T-cell (primary cell): ENCODE measurements at regions not wholly inside any gene's neighbourhood (a gene's known extent, or its start where the extent isn't known, plus 50 kb on each side); places are given as distances from the start of the nearest gene placed in this dataset.

Source experiments
- ATAC-seq, 4 experiments: fragments of 200-7000 bp in 3 of 4; fragments of 150-1000 bp in 1 of 4; cut with Tn5 transposase; replicated peaks in 1 of 4; 1 replicate in 3 of 4; 2 replicates in 1 of 4; pipeline ENCODE4 v1.10.0; 2021; ENCODE audit warnings: moderate library complexity in 3 of 4, mild to moderate bottlenecking in 2 of 4, moderate number of reproducible peaks in 1 of 4
- CTCF ChIA-PET, 2 donors: fragments of 300-600 bp; sonication (Branson Sonifier 250); formaldehyde crosslinking; loops; one replicate each; lab custom pipeline; 2022; ENCODE audit warnings: antibody characterized with exemption in 2 of 2; lab: Charles Lee
- POLR2A ChIA-PET, 2 donors: fragments of 300-600 bp; sonication (Branson Sonifier 250); formaldehyde crosslinking; loops; one replicate each; lab custom pipeline; 2022; ENCODE audit warnings: antibody characterized with exemption in 2 of 2; lab: Charles Lee
- DNase-seq, 35 experiments: peaks; one replicate each; pipeline versions ENCODE4 v3.0.0 to v3.0.0-alpha.2; 2013 to 2023
- H3K27ac ChIP-seq: one replicate; pipeline ENCODE4 v1.5.1; 2013; ENCODE audit warnings: low read length
- H3K27me3 ChIP-seq, 2 experiments: replicated peaks in 1 of 2; 1 replicate in 1 of 2; 2 replicates in 1 of 2; pipeline versions ENCODE4 v1.6.1 to v1.7.0; 2013; ENCODE audit warnings: low read length in 1 of 2, mixed read lengths in 1 of 2; ENCODE audit not compliant: control insufficient read depth in 2 of 2, insufficient read depth in 2 of 2; ENCODE audit errors: extremely low read depth in 1 of 2
- H3K36me3 ChIP-seq, 2 donors: 1 replicate in 1 of 2; 2 replicates in 1 of 2; pipeline versions ENCODE4 v1.6.1 to v1.7.0; 2013; ENCODE audit warnings: low read length in 1 of 2; ENCODE audit not compliant: control insufficient read depth in 2 of 2, insufficient read depth in 1 of 2; ENCODE audit errors: extremely low read depth in 1 of 2
- H3K4me1 ChIP-seq, 2 experiments: 1 replicate in 1 of 2; 2 replicates in 1 of 2; pipeline versions ENCODE4 v1.6.1 to v1.7.0; 2013; ENCODE audit warnings: low read length in 2 of 2, mixed read lengths in 1 of 2; ENCODE audit not compliant: insufficient read depth in 2 of 2, control insufficient read depth in 1 of 2; ENCODE audit errors: extremely low read depth in 1 of 2
- H3K4me3 ChIP-seq, 2 donors: 1 replicate in 1 of 2; 2 replicates in 1 of 2; pipeline versions ENCODE4 v1.5.1 to v1.7.0; 2013; ENCODE audit warnings: mild to moderate bottlenecking in 2 of 2, low read length in 1 of 2, moderate library complexity in 1 of 2; ENCODE audit not compliant: control insufficient read depth in 1 of 2; ENCODE audit errors: extremely low read depth in 1 of 2
- H3K9me3 ChIP-seq: 2 replicates; pipeline ENCODE4 v1.7.0; 2013
- H3K27ac Mint-ChIP-seq, 2 donors: one replicate each; pipeline ENCODE4 v1.8.0; 2020 to 2021; ENCODE audit warnings: mild to moderate bottlenecking in 2 of 2, mixed read lengths in 2 of 2
- H3K27me3 Mint-ChIP-seq, 2 donors: one replicate each; pipeline ENCODE4 v1.8.0; 2021 to 2022; ENCODE audit warnings: mixed read lengths in 2 of 2
- H3K36me3 Mint-ChIP-seq: one replicate; pipeline ENCODE4 v1.8.0; 2021; ENCODE audit warnings: mixed read lengths
- H3K4me1 Mint-ChIP-seq, 3 donors: one replicate each; pipeline ENCODE4 v1.8.0; 2020 to 2022; ENCODE audit warnings: mixed read lengths in 3 of 3, mild to moderate bottlenecking in 1 of 3
- H3K4me3 Mint-ChIP-seq, 3 donors: one replicate each; pipeline ENCODE4 v1.8.0; 2020 to 2022; ENCODE audit warnings: mild to moderate bottlenecking in 3 of 3, mixed read lengths in 3 of 3, moderate library complexity in 3 of 3
- H3K9me3 Mint-ChIP-seq, 3 donors: one replicate each; pipeline ENCODE4 v1.8.0; 2020 to 2022; ENCODE audit warnings: mixed read lengths in 3 of 3
- WGBS: methylation state at CpG from one replicate; pipeline ENCODE4 v1.1.5; 2013; ENCODE audit warnings: missing lambda C conversion rate; ENCODE audit not compliant: insufficient coverage; 5-methylcytosine and 5-hydroxymethylcytosine counted together

DNA sequence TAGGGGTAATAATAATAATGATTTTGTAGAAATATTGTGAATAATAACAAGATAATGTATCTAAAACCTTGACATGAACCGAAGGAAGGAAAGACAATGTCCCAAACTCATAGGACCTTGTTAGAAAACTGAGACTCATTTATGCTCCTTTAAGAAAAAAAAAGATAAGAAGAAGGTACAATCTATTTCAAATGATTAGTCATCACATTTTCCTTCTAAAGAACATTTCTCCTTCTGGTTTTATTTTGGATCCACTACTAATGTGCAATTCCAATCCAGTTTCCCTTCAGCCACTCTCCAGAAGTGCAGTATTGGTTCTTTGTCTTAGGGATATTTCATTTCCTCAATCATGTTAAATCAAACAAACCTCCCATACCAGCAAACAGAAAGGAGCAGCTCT lies 526.7 kb downstream of the FUT8 start:
- ChIA-PET POLR2A (no interaction called here), CTCF (interaction anchor here in 1 of 2 donors (1.2 kb wide), 1 partner anchor 116 kb away, joined by 3 read pairs; no protein-coding TSS in a partner anchor)
- Mint-ChIP-seq H3K27me3 (no peaks in the 10 kb centered on the region), H3K36me3 (peaks cover 3% of the 10 kb centered on the region), H3K4me1 (peaks cover 52 to 82% (median 75%) of the 10 kb centered on the region in 3 donors), H3K9me3 (no peaks in the 10 kb centered on the region), H3K27ac (peak overlapping the region in 1 of 2 donors; percentile 9), H3K4me3 (no peak overlapping the region)
- Histone ChIP-seq H3K4me1 (peaks cover 13 to 37% of the 10 kb centered on the region in 2 experiments), H3K27me3 (no peaks in the 10 kb centered on the region), H3K9me3 (no peaks in the 10 kb centered on the region), H3K36me3 (no peaks in the 10 kb centered on the region), H3K4me3 (no peak overlapping the region), H3K27ac (no peak overlapping the region)
- WGBS: no CpG with 5 or more reads among the region's 1 CpG
- ATAC-seq: no peak
- no peak for DNase-seq

DNA sequence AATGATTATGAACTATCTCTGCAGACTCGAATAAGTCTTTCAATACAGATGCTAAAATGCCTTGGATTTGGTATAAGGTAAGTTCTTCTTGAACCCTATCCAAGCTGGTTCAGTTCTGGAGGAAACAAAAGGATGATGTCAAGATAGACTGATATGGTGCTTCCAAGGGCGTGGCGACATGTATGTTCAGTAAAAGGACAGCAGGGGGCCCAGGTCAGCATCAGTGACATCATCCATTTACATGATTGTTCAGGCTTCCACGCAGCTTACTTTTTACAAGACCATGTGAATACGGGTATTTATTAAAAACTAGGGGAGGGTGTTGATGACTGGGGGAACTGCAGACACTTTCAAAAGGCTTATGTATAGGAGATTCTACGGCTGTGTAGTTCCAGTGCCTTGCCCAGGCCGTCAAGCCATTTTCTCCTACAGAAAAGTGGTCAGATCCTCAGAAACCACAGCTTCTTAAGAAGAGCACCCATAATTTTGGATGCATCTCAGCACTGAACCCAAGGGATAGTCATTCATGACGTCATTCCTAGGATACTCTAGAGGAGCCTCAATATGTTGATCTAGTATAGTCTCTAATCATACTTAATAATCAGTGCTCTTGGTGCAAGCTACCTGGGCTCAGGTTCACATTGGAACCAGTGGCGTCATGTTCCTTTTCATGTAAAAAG lies 527.7 kb downstream of the FUT8 start:
- no peaks in the 10 kb centered on the region for H3K27me3 Mint-ChIP-seq
- Histone ChIP-seq H3K4me1 (peaks cover 13 to 37% of the 10 kb centered on the region in 2 experiments), H3K36me3 (no peaks in the 10 kb centered on the region), H3K27me3 (no peaks in the 10 kb centered on the region), H3K9me3 (no peaks in the 10 kb centered on the region), H3K27ac (no peak overlapping the region), H3K4me3 (no peak overlapping the region)
- DNase-seq (peak in 1 of 35 experiments; percentile 25), ATAC-seq (no peak)
- no peaks in the 10 kb centered on the region for H3K9me3 Mint-ChIP-seq
- peaks cover 53 to 75% (median 73%) of the 10 kb centered on the region in 3 donors for H3K4me1 Mint-ChIP-seq
- ChIA-PET POLR2A (interaction anchor here in 1 of 2 donors (0.7 kb wide), 1 partner anchor 522 kb away, joined by 3 read pairs; no protein-coding TSS in a partner anchor), CTCF (interaction anchor here in 1 of 2 donors (1.2 kb wide), 1 partner anchor 117 kb away, joined by 3 read pairs; no protein-coding TSS in a partner anchor)
- no peaks in the 10 kb centered on the region for H3K36me3 Mint-ChIP-seq
- no peak overlapping the region for H3K4me3 Mint-ChIP-seq
- no peak overlapping the region for H3K27ac Mint-ChIP-seq
- 100% methylated on average over 1 of the region's 9 CpGs for WGBS

DNA sequence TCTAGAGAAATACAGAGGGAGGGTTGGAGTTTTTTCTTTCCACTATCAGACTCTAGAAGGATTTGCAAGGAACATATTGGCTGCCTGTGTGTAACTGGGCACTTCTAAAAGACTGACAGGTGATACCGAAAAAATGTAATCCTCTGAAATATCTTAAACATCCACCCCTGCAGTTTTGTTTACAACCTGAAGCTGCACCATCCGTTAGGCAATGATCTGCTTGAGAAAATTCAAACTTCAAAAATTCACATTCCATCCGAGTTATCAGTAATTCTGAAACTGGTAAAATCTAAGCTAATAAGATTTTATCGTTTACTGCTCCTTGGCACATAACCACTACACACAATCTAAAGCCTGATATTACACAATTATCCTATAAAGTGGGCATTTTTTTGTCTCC lies 528.6 kb downstream of the FUT8 start:
- H3K4me3 ChIP-seq: no peak overlapping the region
- Mint-ChIP-seq H3K27ac (peak overlapping the region in 1 of 2 donors; percentile 28), H3K36me3 (no peaks in the 10 kb centered on the region), H3K9me3 (no peaks in the 10 kb centered on the region), H3K27me3 (no peaks in the 10 kb centered on the region), H3K4me3 (no peak overlapping the region), H3K4me1 (peaks cover 53 to 79% (median 73%) of the 10 kb centered on the region in 3 donors)
- no peaks in the 10 kb centered on the region for H3K36me3 ChIP-seq
- ChIA-PET POLR2A (interaction anchor here (0.6 to 0.7 kb wide), 3 partner anchors 32 to 523 kb away, joined by 3 to 5 read pairs (median 4); no protein-coding TSS in a partner anchor), CTCF (interaction anchor here in 1 of 2 donors (1.0 to 1.9 kb wide), 2 partner anchors 13 to 19 kb away, joined by 4 to 5 read pairs; no protein-coding TSS in a partner anchor)
- H3K9me3 ChIP-seq: no peaks in the 10 kb centered on the region
- DNase-seq: no peak
- H3K27me3 ChIP-seq: no peaks in the 10 kb centered on the region
- peaks cover 13 to 37% of the 10 kb centered on the region in 2 experiments for H3K4me1 ChIP-seq
- no peak for ATAC-seq
- H3K27ac ChIP-seq: no peak overlapping the region
- WGBS: 80% methylated on average over 1 of the region's 4 CpGs

DNA sequence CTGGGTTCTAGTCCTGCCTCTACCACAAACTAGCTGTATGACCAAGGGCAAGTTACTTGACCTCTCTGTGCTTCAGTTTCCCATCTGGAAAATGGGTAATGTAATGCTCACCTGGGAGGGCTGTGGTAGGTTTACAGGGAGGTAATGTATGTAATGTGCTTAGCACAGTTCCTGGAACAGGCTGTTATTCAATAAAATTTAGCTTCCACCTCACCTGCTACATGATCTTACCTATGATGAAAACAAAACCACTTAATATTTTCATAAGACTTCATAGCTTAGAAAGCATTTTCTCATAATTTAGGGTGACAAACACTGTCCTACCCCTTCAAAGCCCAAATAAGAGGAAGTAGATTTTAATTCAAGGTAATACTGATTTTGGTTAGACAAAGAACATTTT lies 530.6 kb downstream of the FUT8 start:
- CTCF ChIA-PET: interaction anchor here in 1 of 2 donors (1.1 to 1.2 kb wide), 2 partner anchors 17 to 119 kb away, joined by 3 read pairs; no protein-coding TSS in a partner anchor
- H3K27me3 ChIP-seq: no peaks in the 10 kb centered on the region
- H3K4me3 ChIP-seq: no peak overlapping the region
- H3K4me3 Mint-ChIP-seq: no peak overlapping the region
- H3K36me3 ChIP-seq: no peaks in the 10 kb centered on the region
- H3K4me1 ChIP-seq: peaks cover 3 to 19% of the 10 kb centered on the region in 2 experiments
- peak overlapping the region; percentile 37 to 64 for H3K27ac Mint-ChIP-seq
- H3K4me1 Mint-ChIP-seq: peaks cover 36 to 70% (median 58%) of the 10 kb centered on the region in 3 donors
- H3K36me3 Mint-ChIP-seq: no peaks in the 10 kb centered on the region
- H3K9me3 Mint-ChIP-seq: no peaks in the 10 kb centered on the region
- H3K9me3 ChIP-seq: no peaks in the 10 kb centered on the region
- POLR2A ChIA-PET: no interaction called here
- H3K27me3 Mint-ChIP-seq: no peaks in the 10 kb centered on the region
- ATAC-seq (peak in 1 of 4 experiments; percentile 51), DNase-seq (no peak)
- no peak overlapping the region for H3K27ac ChIP-seq

DNA sequence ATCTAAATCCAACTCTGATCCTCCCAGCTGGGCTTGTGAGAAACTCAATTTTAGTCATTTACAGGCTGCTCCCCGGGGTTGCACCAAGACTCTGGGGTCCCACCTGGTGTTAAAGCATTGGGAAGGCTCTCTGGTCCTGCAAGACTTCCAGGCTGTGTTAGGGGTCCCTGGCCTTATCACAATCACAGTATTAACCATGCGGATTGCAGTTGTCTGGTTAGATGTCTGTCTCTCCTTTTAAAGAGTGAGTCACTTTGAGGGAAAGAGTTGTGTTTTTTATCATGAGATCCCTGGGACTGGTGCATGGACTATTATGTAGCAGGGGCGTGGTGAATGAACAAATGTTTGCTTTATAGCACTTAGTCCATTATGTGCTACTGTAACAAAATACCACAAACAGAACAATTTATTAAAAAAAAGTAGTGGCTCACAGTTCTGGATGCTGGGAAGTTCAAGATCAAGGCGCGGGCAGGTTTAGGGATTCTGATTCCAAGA lies 531.4 kb downstream of the FUT8 start:
- no peak overlapping the region for H3K27ac Mint-ChIP-seq
- no peaks in the 10 kb centered on the region for H3K27me3 Mint-ChIP-seq
- ATAC-seq (no peak), DNase-seq (no peak)
- H3K9me3 Mint-ChIP-seq: no peaks in the 10 kb centered on the region
- 100% methylated on average over 1 of the region's 5 CpGs for WGBS
- no peaks in the 10 kb centered on the region for H3K27me3 ChIP-seq
- H3K27ac ChIP-seq: no peak overlapping the region
- no peaks in the 10 kb centered on the region for H3K36me3 ChIP-seq
- H3K4me3 ChIP-seq: no peak overlapping the region
- CTCF ChIA-PET: interaction anchor here in 1 of 2 donors (1.1 kb wide), 1 partner anchor 119 kb away, joined by 3 read pairs; no protein-coding TSS in a partner anchor
- H3K9me3 ChIP-seq: no peaks in the 10 kb centered on the region
- H3K4me3 Mint-ChIP-seq: no peak overlapping the region
- H3K4me1 ChIP-seq: peaks cover 3 to 11% of the 10 kb centered on the region in 2 experiments
- H3K36me3 Mint-ChIP-seq: no peaks in the 10 kb centered on the region
- POLR2A ChIA-PET: no interaction called here
- H3K4me1 Mint-ChIP-seq: peaks cover 35 to 73% (median 57%) of the 10 kb centered on the region in 3 donors

DNA sequence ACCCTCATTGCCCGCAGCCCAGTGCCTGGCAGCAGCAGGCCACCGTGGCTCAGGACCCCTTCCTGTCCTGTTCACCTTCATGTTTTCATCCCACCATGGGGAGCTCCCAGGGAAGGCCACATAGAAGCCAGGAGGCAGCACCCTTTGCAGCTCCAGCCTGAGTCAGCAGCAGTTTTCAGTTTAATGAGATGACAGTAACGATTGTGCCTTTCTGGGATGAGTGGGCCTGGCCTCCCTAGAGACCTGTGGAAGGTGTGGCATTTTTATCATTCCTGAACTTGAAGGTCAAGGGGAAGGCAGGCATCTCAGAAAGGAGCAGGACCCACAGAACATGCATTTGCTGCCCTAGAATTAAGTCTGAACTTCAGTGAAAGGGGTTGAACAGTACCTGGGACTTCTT lies 532.8 kb downstream of the FUT8 start:
- Histone ChIP-seq H3K9me3 (no peaks in the 10 kb centered on the region), H3K4me1 (peaks cover 11 to 12% of the 10 kb centered on the region in 2 experiments), H3K27me3 (no peaks in the 10 kb centered on the region), H3K36me3 (no peaks in the 10 kb centered on the region), H3K27ac (no peak overlapping the region), H3K4me3 (no peak overlapping the region)
- POLR2A ChIA-PET: no interaction called here
- CTCF ChIA-PET: interaction anchor here in 1 of 2 donors (0.6 kb wide), 1 partner anchor 722 kb away, joined by 4 read pairs; no protein-coding TSS in a partner anchor
- ATAC-seq: no peak
- no peaks in the 10 kb centered on the region for H3K36me3 Mint-ChIP-seq
- WGBS: 80% methylated on average over 3 of the region's 3 CpGs
- H3K9me3 Mint-ChIP-seq: no peaks in the 10 kb centered on the region
- no peaks in the 10 kb centered on the region for H3K27me3 Mint-ChIP-seq
- H3K4me1 Mint-ChIP-seq: peaks cover 42 to 74% (median 57%) of the 10 kb centered on the region in 3 donors
- no peak for DNase-seq
- no peak overlapping the region for H3K27ac Mint-ChIP-seq
- H3K4me3 Mint-ChIP-seq: no peak overlapping the region
